ENCODE measurements at regions not wholly inside any gene's neighbourhood (a gene's known extent, or its start where the extent isn't known, plus 50 kb on each side); places are given as distances from the start of the nearest gene placed in this dataset.

- Histone ChIP-seq H3K36me3 (ENCODE audit: control insufficient read depth, insufficient read depth, low read length, severe bottlenecking) (no peaks in the 10 kb centered on the region), H3K27me3 (replicated peaks; ENCODE audit: control insufficient read depth, insufficient read depth, low read length) (no peaks in the 10 kb centered on the region), H3K9ac (ENCODE audit: low read length) (no peak overlapping the region), H3K4me1 (ENCODE audit: control insufficient read depth, insufficient read depth, low read length) (no peaks in the 10 kb centered on the region), H3K4me3 (ENCODE audit: low read length) (no peak overlapping the region), H3K9me3 (ENCODE audit: control insufficient read depth, low read length) (no peaks in the 10 kb centered on the region)
- peak; percentile 72 for DNase-seq (ENCODE audit: low read depth)
These were observed 83.0 kb upstream of the GLIS3 start for GRCh38 chr9:4382722-4383317.

- Histone ChIP-seq H3K36me3 (ENCODE audit: control insufficient read depth, insufficient read depth, low read length, severe bottlenecking) (no peaks in the 10 kb centered on the region), H3K4me3 (ENCODE audit: low read length) (no peak overlapping the region), H3K4me1 (ENCODE audit: control insufficient read depth, insufficient read depth, low read length) (no peaks in the 10 kb centered on the region), H3K9me3 (ENCODE audit: control insufficient read depth, low read length) (no peaks in the 10 kb centered on the region), H3K9ac (ENCODE audit: low read length) (no peak overlapping the region), H3K27me3 (replicated peaks; ENCODE audit: control insufficient read depth, insufficient read depth, low read length) (no peaks in the 10 kb centered on the region)
- DNase-seq (ENCODE audit: low read depth), result peak; percentile 52
These were observed 81.9 kb upstream of the GLIS3 start for GRCh38 chr9:4381744-4382143.

- H3K9ac ChIP-seq (ENCODE audit: low read length), result no peak overlapping the region
- no peak overlapping the region for H3K4me3 ChIP-seq (ENCODE audit: low read length)
- H3K36me3 ChIP-seq (ENCODE audit: control insufficient read depth, insufficient read depth, low read length, severe bottlenecking), result no peaks in the 10 kb centered on the region
- no peaks in the 10 kb centered on the region for H3K9me3 ChIP-seq (ENCODE audit: control insufficient read depth, low read length)
- H3K27me3 ChIP-seq (replicated peaks; ENCODE audit: control insufficient read depth, insufficient read depth, low read length), result no peaks in the 10 kb centered on the region
- H3K4me1 ChIP-seq (ENCODE audit: control insufficient read depth, insufficient read depth, low read length), result no peaks in the 10 kb centered on the region
- no peak for DNase-seq (ENCODE audit: low read depth)
These were observed 80.5 kb upstream of the GLIS3 start for GRCh38 chr9:4380406-4380805.

GRCh38 chr9:4375424-4376200 is 75.7 kb upstream of the GLIS3 start:
- no peaks in the 10 kb centered on the region for H3K27me3 ChIP-seq (replicated peaks; ENCODE audit: control insufficient read depth, insufficient read depth, low read length)
- no peak overlapping the region for H3K4me3 ChIP-seq (ENCODE audit: low read length)
- H3K36me3 ChIP-seq (ENCODE audit: control insufficient read depth, insufficient read depth, low read length, severe bottlenecking), result no peaks in the 10 kb centered on the region
- H3K4me1 ChIP-seq (ENCODE audit: control insufficient read depth, insufficient read depth, low read length), result peaks cover 13% of the 10 kb centered on the region
- H3K9ac ChIP-seq (ENCODE audit: low read length), result peak overlapping the region; percentile 8
- peak; percentile 76 for DNase-seq (ENCODE audit: low read depth)
- no peaks in the 10 kb centered on the region for H3K9me3 ChIP-seq (ENCODE audit: control insufficient read depth, low read length)

GRCh38 chr9:4371108-4371507 is 71.2 kb upstream of the GLIS3 start:
- H3K4me1 ChIP-seq (ENCODE audit: control insufficient read depth, insufficient read depth, low read length), result peaks cover 17% of the 10 kb centered on the region
- no peak overlapping the region for H3K4me3 ChIP-seq (ENCODE audit: low read length)
- H3K27me3 ChIP-seq (replicated peaks; ENCODE audit: control insufficient read depth, insufficient read depth, low read length), result no peaks in the 10 kb centered on the region
- H3K9me3 ChIP-seq (ENCODE audit: control insufficient read depth, low read length), result no peaks in the 10 kb centered on the region
- H3K9ac ChIP-seq (ENCODE audit: low read length), result peak overlapping the region; percentile 63
- H3K36me3 ChIP-seq (ENCODE audit: control insufficient read depth, insufficient read depth, low read length, severe bottlenecking), result no peaks in the 10 kb centered on the region
- peak; percentile 65 for DNase-seq (ENCODE audit: low read depth)

GRCh38 chr9:4370501-4370900 is 70.6 kb upstream of the GLIS3 start:
- Histone ChIP-seq H3K9me3 (ENCODE audit: control insufficient read depth, low read length) (no peaks in the 10 kb centered on the region), H3K9ac (ENCODE audit: low read length) (peak overlapping the region; percentile 63), H3K36me3 (ENCODE audit: control insufficient read depth, insufficient read depth, low read length, severe bottlenecking) (no peaks in the 10 kb centered on the region), H3K27me3 (replicated peaks; ENCODE audit: control insufficient read depth, insufficient read depth, low read length) (no peaks in the 10 kb centered on the region), H3K4me1 (ENCODE audit: control insufficient read depth, insufficient read depth, low read length) (peaks cover 17% of the 10 kb centered on the region), H3K4me3 (ENCODE audit: low read length) (no peak overlapping the region)
- no peak for DNase-seq (ENCODE audit: low read depth)

GRCh38 chr9:4366591-4367330 is 66.9 kb upstream of the GLIS3 start:
- Histone ChIP-seq H3K9ac (ENCODE audit: low read length) (no peak overlapping the region), H3K4me1 (ENCODE audit: control insufficient read depth, insufficient read depth, low read length) (peaks cover 25% of the 10 kb centered on the region), H3K9me3 (ENCODE audit: control insufficient read depth, low read length) (no peaks in the 10 kb centered on the region), H3K36me3 (ENCODE audit: control insufficient read depth, insufficient read depth, low read length, severe bottlenecking) (no peaks in the 10 kb centered on the region), H3K27me3 (replicated peaks; ENCODE audit: control insufficient read depth, insufficient read depth, low read length) (no peaks in the 10 kb centered on the region), H3K4me3 (ENCODE audit: low read length) (no peak overlapping the region)
- DNase-seq (ENCODE audit: low read depth), result peak; percentile 62

GRCh38 chr9:4365055-4365454 is 65.2 kb upstream of the GLIS3 start:
- DNase-seq (ENCODE audit: low read depth), result no peak
- H3K4me3 ChIP-seq (ENCODE audit: low read length), result no peak overlapping the region
- H3K9me3 ChIP-seq (ENCODE audit: control insufficient read depth, low read length), result no peaks in the 10 kb centered on the region
- no peaks in the 10 kb centered on the region for H3K27me3 ChIP-seq (replicated peaks; ENCODE audit: control insufficient read depth, insufficient read depth, low read length)
- H3K9ac ChIP-seq (ENCODE audit: low read length), result no peak overlapping the region
- H3K36me3 ChIP-seq (ENCODE audit: control insufficient read depth, insufficient read depth, low read length, severe bottlenecking), result no peaks in the 10 kb centered on the region
- peaks cover 13% of the 10 kb centered on the region for H3K4me1 ChIP-seq (ENCODE audit: control insufficient read depth, insufficient read depth, low read length)

GRCh38 chr9:4362281-4362680 is 62.4 kb upstream of the GLIS3 start:
- no peaks in the 10 kb centered on the region for H3K36me3 ChIP-seq (ENCODE audit: control insufficient read depth, insufficient read depth, low read length, severe bottlenecking)
- no peaks in the 10 kb centered on the region for H3K27me3 ChIP-seq (replicated peaks; ENCODE audit: control insufficient read depth, insufficient read depth, low read length)
- no peaks in the 10 kb centered on the region for H3K9me3 ChIP-seq (ENCODE audit: control insufficient read depth, low read length)
- H3K9ac ChIP-seq (ENCODE audit: low read length), result no peak overlapping the region
- no peak overlapping the region for H3K4me3 ChIP-seq (ENCODE audit: low read length)
- H3K4me1 ChIP-seq (ENCODE audit: control insufficient read depth, insufficient read depth, low read length), result peaks cover 13% of the 10 kb centered on the region
- no peak for DNase-seq (ENCODE audit: low read depth)

- no peak for DNase-seq (ENCODE audit: low read depth)
- Histone ChIP-seq H3K27me3 (replicated peaks; ENCODE audit: control insufficient read depth, insufficient read depth, low read length) (no peaks in the 10 kb centered on the region), H3K4me3 (ENCODE audit: low read length) (no peak overlapping the region), H3K4me1 (ENCODE audit: control insufficient read depth, insufficient read depth, low read length) (peaks cover 11% of the 10 kb centered on the region), H3K36me3 (ENCODE audit: control insufficient read depth, insufficient read depth, low read length, severe bottlenecking) (no peaks in the 10 kb centered on the region), H3K9me3 (ENCODE audit: control insufficient read depth, low read length) (no peaks in the 10 kb centered on the region), H3K9ac (ENCODE audit: low read length) (no peak overlapping the region)
These were observed 59.1 kb upstream of the GLIS3 start for GRCh38 chr9:4359016-4359415.

GRCh38 chr9:4357929-4358328 is 58.1 kb upstream of the GLIS3 start:
- Histone ChIP-seq H3K36me3 (ENCODE audit: control insufficient read depth, insufficient read depth, low read length, severe bottlenecking) (no peaks in the 10 kb centered on the region), H3K4me3 (ENCODE audit: low read length) (no peak overlapping the region), H3K9ac (ENCODE audit: low read length) (no peak overlapping the region), H3K4me1 (ENCODE audit: control insufficient read depth, insufficient read depth, low read length) (peaks cover 5% of the 10 kb centered on the region), H3K27me3 (replicated peaks; ENCODE audit: control insufficient read depth, insufficient read depth, low read length) (no peaks in the 10 kb centered on the region), H3K9me3 (ENCODE audit: control insufficient read depth, low read length) (no peaks in the 10 kb centered on the region)
- DNase-seq (ENCODE audit: low read depth), result no peak
